ENCODE measurements at regions not wholly inside any gene's neighbourhood (a gene's known extent, or its start where the extent isn't known, plus 50 kb on each side); places are given as distances from the start of the nearest gene placed in this dataset.

- TF ChIP-seq CTCF (IDR thresholded peaks at IDR 0.05): no peak
- no peak for TF ChIP-seq HMGXB4 (CRISPR knock-in tag; IDR thresholded peaks at IDR 0.05)
- no peak for TF ChIP-seq FOXJ3 (CRISPR knock-in tag; IDR thresholded peaks at IDR 0.05; ENCODE audit: borderline replicate concordance)
- TF ChIP-seq MYBL2 (CRISPR knock-in tag; IDR thresholded peaks at IDR 0.05): no peak
Measured at GRCh38 chr1:215028954-215029353, 53.6 kb upstream of the KCNK2 start.

All from WTC11 (cell line).